GM19324 (cell line): ENCODE measurements at regions not wholly inside any gene's neighbourhood (a gene's known extent, or its start where the extent isn't known, plus 50 kb on each side); places are given as distances from the start of the nearest gene placed in this dataset.

Source experiments
- ATAC-seq: cut with Tn5 transposase; IDR thresholded peaks from one replicate; pipeline ENCODE4 v1.9.1; 2021; ENCODE audit warnings: mild to moderate bottlenecking, moderate library complexity; ENCODE audit not compliant: unreplicated experiment, low FRiP score

GRCh38 chr16:51313198-51313597 is 162.1 kb upstream of the SALL1 start:
- ATAC-seq = no peak

- no peak for ATAC-seq
Observed at GRCh38 chr16:51312363-51313150, 161.5 kb upstream of the SALL1 start.

- ATAC-seq = no peak
Observed at GRCh38 chr16:51310159-51310558, 159.1 kb upstream of the SALL1 start.

GRCh38 chr16:51306886-51307595 is 156.0 kb upstream of the SALL1 start:
- no peak for ATAC-seq

- ATAC-seq = no peak
Observed at GRCh38 chr16:51306116-51306515, 155.0 kb upstream of the SALL1 start.

GRCh38 chr16:51305337-51305736 is 154.3 kb upstream of the SALL1 start:
- ATAC-seq = no peak

GRCh38 chr16:51302042-51302441 is 151.0 kb upstream of the SALL1 start:
- no peak for ATAC-seq

- ATAC-seq = no peak
Observed at GRCh38 chr16:51298800-51299199, 147.7 kb upstream of the SALL1 start.

GRCh38 chr16:51290442-51291285 is 139.6 kb upstream of the SALL1 start:
- ATAC-seq = no peak

GRCh38 chr16:51289336-51289735 is 138.3 kb upstream of the SALL1 start:
- no peak for ATAC-seq

GRCh38 chr16:51287121-51287755 is 136.2 kb upstream of the SALL1 start:
- no peak for ATAC-seq

GRCh38 chr16:51286272-51286671 is 135.2 kb upstream of the SALL1 start:
- ATAC-seq = no peak

- ATAC-seq = no peak
Observed at GRCh38 chr16:51276336-51276735, 125.3 kb upstream of the SALL1 start.

- ATAC-seq = no peak
Observed at GRCh38 chr16:51272420-51272819, 121.3 kb upstream of the SALL1 start.

- ATAC-seq = no peak
Observed at GRCh38 chr16:51271156-51271701, 120.2 kb upstream of the SALL1 start.

GRCh38 chr16:51268237-51268636 is 117.2 kb upstream of the SALL1 start:
- ATAC-seq = no peak

GRCh38 chr16:51267681-51268080 is 116.6 kb upstream of the SALL1 start:
- ATAC-seq = no peak

GRCh38 chr16:51262428-51262827 is 111.4 kb upstream of the SALL1 start:
- no peak for ATAC-seq

GRCh38 chr16:51261919-51262318 is 110.8 kb upstream of the SALL1 start:
- ATAC-seq = no peak

- no peak for ATAC-seq
Observed at GRCh38 chr16:51255349-51255972, 104.4 kb upstream of the SALL1 start.
